ENCODE measurements at regions not wholly inside any gene's neighbourhood (a gene's known extent, or its start where the extent isn't known, plus 50 kb on each side); places are given as distances from the start of the nearest gene placed in this dataset.

- no peak for DNase-seq (ENCODE audit: low spot score)
Observed at GRCh38 chr5:155068616-155069100, 55.1 kb downstream of the KIF4B start.

DNA sequence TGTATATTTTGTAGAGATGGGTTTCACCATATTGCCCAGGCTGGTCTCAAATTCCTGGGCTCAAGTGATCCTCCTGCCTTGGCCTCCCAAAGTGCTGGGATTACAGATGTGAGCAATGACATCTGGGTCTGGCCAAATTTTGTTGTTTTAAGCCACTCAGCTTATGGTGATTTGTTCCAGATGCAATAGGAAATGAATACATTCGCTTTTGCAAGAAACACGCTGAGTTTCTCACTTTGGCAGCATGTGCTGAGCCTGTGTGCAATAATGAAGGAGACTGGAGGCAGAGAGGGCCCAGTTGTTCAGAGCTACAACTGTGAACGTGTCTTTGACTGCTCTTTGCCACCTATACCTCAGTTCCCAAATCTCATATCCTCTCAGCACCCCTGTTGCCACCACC, 56.4 kb downstream of the KIF4B start:
- DNase-seq (ENCODE audit: low spot score) = no peak

- no peak for DNase-seq (ENCODE audit: low spot score)
Observed at GRCh38 chr5:155070781-155071180, 57.2 kb downstream of the KIF4B start.

DNA sequence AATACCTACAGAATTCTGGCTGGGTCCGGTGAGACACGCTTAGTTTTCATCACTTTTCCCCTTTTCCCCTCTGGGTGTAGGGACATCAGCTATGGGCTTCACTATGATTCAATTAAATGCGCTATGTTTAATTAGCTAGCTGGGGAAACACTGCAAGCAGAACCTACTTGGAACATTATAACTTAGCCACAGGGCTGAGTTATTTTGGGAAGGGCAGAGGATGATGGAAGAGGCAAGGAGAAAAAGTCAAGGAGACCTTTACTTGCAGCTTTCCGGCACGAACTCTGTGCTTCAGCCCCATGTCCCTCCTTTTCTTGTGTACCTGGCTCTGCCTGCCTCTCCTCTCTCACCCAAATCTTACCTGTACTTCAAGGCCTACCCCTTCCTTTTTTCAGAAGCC, 62.8 kb downstream of the KIF4B start:
- no peak for DNase-seq (ENCODE audit: low spot score)

GRCh38 chr5:155079698-155080097, 66.1 kb downstream of the KIF4B start:
- no peak for DNase-seq (ENCODE audit: low spot score)

- DNase-seq (ENCODE audit: low spot score) = no peak
Observed at GRCh38 chr5:155080721-155081120, 67.2 kb downstream of the KIF4B start.

- no peak for DNase-seq (ENCODE audit: low spot score)
Observed at GRCh38 chr5:155081618-155082017, 68.1 kb downstream of the KIF4B start.

- no peak for DNase-seq (ENCODE audit: low spot score)
Observed at GRCh38 chr5:155082401-155082800, 68.8 kb downstream of the KIF4B start.

DNA sequence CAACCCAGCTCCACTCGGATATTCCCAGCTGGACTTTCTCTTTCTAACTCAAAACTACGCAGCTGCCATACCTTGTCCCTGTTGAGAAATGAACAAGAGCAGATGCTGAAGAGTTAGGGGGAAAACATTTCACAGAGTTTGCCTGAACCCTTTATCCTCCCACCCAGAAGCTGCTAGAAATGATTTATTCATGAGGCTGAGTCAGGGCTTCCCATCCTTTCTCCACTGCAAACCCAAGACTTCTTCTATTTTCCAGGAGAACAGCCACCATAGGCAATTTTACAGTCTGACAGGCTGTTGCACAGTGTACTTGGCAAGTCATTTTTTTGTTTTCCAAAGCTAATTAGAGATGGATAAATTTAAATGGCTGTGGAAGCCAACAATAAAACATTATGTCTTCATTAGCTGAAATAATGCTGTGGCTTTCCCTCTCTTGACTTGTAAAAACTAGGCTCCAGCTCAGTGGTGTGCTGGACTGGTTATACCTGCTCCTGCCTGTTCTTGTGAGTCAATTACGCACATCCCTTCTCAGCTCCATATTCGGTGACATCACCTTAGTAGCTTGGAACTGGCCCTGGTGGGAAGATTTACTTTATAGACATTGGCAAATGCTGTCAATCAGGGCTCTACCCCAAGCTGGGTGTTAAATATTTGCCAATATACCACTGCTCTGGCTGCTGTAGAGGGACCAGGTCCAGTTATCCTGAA, 71.9 kb downstream of the KIF4B start:
- DNase-seq (ENCODE audit: low spot score) = no peak

DNA sequence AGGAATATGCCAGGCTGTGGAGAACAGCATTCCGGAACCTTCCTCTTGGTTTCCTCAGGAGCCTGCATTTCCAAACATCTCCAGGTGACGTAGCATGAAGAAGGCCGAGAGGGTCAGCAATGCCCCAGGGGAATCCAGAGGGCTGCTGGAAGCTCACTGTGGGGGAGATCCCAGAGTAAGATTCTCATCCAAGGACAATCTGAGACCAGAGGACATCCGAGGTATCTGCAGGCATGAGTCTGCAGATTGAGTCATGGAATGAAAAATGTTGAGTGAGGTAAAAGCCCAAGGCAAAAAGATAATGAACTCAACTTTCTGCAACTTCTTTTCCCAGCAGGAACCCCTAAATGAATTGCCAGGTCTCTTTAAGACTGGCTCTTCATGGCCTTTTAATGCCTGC, 73.5 kb downstream of the KIF4B start:
- no peak for DNase-seq (ENCODE audit: low spot score)

DNA sequence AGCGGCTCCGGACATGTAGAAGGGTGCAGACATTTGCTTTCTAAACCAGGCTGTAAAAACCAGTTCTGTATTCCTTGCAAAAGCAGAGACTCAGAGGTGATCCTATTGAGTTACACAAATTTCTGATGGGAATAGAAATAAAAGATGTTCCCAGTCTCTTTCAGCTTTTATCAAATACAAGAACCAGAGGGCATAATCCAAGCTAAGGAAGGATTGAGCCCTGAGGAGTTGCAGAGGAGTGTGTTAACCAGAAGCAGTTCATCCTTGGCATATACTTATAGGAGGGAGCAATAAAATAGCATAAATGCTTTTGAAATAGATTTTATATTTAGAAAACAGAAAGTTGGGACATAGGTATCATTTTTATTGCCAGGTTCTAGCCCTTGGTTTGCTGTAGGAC, 75.3 kb downstream of the KIF4B start:
- DNase-seq (ENCODE audit: low spot score) = no peak

DNA sequence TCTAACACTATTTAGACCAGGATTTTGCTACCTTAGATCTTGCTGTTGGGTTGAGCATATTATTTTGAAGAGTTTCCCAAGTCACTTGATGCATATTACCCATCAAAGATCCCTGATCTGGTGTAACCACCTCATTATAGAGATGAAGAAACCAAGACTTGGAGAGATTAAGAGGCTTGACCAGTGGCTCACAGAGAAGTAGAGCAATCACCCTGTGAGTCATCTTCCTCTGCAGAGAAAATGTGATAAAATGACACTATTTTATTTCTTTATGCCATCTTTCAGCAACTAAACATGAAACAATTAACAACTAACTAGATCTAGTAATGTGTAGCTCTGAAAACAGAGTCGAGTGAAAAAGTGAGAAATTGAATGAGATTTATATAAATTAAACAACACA, 76.1 kb downstream of the KIF4B start:
- no peak for DNase-seq (ENCODE audit: low spot score)

DNA sequence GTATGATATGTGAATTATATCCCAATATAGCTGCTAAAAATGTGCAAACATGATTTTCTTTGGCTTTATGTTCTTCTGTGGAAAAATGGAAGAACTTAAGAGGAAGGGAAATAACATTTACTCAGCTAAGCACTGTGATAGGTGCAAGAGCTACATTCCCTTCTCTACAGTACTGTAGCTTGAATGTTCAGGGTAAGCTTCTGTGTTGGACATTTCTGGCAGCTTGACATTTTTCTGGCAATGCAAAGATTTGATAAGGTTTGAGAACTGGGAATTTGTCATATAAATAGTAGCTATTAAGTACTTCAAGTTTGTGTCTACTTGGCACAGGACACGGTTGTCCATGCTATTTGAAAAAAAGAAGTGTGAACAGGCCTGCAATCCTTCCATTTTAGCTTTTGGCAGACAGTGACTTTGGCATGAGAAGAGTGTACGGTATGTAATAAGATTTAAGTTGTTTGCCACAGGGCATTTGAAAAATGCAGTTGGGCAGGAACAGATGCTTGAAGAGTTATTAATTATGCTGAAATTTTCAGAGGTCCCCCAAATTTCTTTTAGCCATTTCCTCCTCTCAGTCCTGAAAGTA, 77.6 kb downstream of the KIF4B start:
- DNase-seq (ENCODE audit: low spot score) = no peak

- no peak for DNase-seq (ENCODE audit: low spot score)
Observed at GRCh38 chr5:155091768-155092717, 78.5 kb downstream of the KIF4B start.

DNA sequence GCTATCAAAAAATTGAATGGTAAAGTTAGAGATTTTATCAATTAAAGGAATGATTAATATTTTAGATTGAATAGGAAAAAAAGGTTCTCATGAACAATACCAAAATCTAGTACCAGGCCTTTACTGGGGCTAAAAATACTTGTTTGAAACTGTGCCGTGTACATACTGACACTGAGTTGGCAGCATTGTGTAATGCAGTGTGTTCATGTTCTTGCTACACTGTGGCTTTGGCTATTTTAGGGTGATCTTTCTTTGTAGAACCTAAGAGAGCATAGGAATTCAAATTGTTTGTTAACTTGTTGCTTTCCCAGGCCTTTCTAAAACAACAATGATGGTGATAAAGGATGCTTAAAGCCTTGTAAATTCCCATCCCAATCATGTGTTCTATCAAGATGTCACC, 80.9 kb downstream of the KIF4B start:
- no peak for DNase-seq (ENCODE audit: low spot score)

GRCh38 chr5:155097995-155098394, 84.4 kb downstream of the KIF4B start:
- DNase-seq (ENCODE audit: low spot score) = no peak

DNA sequence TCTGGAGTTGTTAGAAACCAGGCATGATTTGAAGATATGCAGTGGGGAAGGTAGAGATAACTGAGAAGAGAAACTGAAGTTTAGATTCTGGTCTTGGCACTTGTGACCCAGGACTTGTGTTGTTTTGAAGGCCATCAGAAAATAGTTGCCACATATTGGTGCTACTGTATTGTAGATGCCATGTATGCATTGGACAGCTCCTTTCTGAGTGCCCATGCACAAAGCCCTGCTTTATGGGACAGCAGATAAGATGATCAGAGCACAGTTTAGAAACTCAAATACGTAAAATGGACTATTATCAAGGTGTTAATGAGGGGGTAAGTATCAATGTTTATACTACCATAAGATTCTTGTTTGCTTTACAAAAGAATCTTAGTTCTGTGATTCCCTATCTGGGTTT, 84.9 kb downstream of the KIF4B start:
- DNase-seq (ENCODE audit: low spot score) = no peak

- DNase-seq (ENCODE audit: low spot score) = no peak
Observed at GRCh38 chr5:155101697-155102096, 88.1 kb downstream of the KIF4B start.

DNA sequence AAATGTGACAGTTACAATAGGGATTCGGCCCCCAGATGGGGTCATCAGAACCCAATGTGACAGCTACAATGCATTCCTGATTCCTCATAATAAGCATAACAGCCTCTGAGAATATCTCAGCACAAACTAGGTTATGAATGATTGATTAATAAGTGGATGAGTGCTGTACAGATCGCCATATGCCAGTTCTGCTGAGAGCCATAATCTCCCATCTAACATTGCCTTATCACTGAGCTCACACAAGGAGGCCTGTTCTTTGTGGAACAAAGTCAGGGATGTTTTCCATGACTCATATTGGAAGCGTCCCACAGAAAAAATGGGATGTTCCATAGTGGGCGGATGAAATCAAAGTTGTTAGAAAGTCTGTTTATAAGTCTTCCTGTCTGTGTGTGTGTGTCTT, 89.6 kb downstream of the KIF4B start:
- no peak for DNase-seq (ENCODE audit: low spot score)

- DNase-seq (ENCODE audit: low spot score) = no peak
Observed at GRCh38 chr5:155104441-155104840, 90.9 kb downstream of the KIF4B start.

DNA sequence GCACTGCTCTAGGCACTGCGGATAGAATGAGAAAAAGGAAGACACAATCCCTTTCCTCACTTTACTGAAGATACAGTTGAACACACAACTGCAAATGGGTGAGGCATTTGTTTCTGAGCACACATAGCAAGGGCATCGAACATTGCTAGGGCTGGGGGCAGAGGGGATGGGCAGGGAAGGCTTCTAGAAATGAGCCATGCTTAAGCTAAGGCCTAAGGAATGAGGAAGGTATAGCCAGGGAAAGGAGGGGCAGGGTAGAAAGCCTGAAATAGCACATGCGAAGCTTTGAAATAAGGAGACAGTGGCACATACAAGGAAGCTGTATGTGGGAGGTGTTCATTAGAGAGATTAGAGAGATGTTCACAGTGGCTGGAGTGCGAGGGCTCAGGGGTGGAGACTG, 92.7 kb downstream of the KIF4B start:
- no peak for DNase-seq (ENCODE audit: low spot score)

DNA sequence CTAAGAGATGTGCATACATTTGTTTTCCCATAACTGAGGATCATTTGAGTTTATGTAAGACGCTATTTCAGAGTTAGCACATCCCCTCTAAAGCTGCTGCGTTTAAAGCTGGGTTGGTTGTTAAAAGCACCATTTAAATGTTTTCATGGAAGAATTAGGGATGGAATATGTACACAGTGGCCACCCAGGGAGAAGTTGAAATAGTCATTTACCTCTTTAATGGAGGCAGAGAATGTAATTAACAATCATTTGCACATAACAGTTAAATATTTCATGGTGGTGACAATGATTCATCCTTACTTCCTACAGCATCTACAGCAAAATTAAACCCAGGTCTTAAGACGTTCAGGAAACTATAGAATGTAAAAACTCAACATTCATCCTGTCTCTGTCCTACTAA, 100.3 kb downstream of the KIF4B start:
- DNase-seq (ENCODE audit: low spot score) = no peak

DNA sequence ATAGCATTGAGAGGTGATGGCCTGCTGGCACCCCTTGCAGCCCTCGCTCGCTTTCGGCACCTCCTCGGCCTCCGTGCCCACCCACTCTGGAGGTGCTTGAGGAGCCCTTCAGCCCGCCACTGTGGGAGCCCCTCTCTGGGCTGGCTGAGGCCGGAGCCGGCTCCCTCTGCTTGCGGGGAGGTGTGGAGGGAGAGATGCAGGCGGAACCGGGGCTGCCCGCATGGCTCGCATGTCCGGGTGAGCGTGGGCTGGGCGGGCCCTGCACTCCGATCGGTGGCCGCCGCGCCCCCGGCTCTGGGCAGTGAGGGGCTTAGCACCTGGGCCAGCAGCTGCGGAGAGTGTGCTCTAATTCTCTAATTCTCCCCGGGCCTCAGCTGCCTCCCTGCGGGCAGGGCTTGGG, 101.1 kb downstream of the KIF4B start:
- no peak for DNase-seq (ENCODE audit: low spot score)

Measured in CD4-positive, alpha-beta T cell treated with Interleukin-2 at 100 ng/mL for 4 hours (primary cell).